Esophagus muscularis mucosa (tissue), 4 donors: ENCODE measurements at regions not wholly inside any gene's neighbourhood (a gene's known extent, or its start where the extent isn't known, plus 50 kb on each side); places are given as distances from the start of the nearest gene placed in this dataset.

Source experiments
- CTCF ChIP-seq, 3 experiments: fragments of 200-600 bp in 2 of 3; fragments of 450-650 bp in 1 of 3; sonication (generic) in 2 of 3; IDR thresholded peaks; one replicate each; pipeline ENCODE4 v1.5.1; 2017 to 2019; ENCODE audit warnings: antibody characterized with exemption in 3 of 3, mild to moderate bottlenecking in 2 of 3, moderate library complexity in 1 of 3
- EP300 ChIP-seq: sonication (generic); formaldehyde crosslinking; IDR thresholded peaks from one replicate; pipeline ENCODE4 v1.6.1; 2017; ENCODE audit warnings: antibody characterized with exemption
- POLR2A ChIP-seq: fragments of 450-650 bp; IDR thresholded peaks from one replicate; pipeline ENCODE4 v1.6.1; 2017; ENCODE audit warnings: antibody characterized with exemption, moderate library complexity, mild to moderate bottlenecking, low read depth
- POLR2AphosphoS5 ChIP-seq, 2 donors: sonication (generic); formaldehyde crosslinking; IDR thresholded peaks; one replicate each; pipeline ENCODE4 v1.6.1; 2017; ENCODE audit warnings: antibody characterized with exemption in 2 of 2

- TF ChIP-seq CTCF (IDR thresholded peaks at IDR 0.05) (no peak), POLR2AphosphoS5 (IDR thresholded peaks at IDR 0.05) (no peak), POLR2A (no peak), EP300 (no peak)
Observed at GRCh38 chr2:208819190-208819589, 412.6 kb downstream of the PTH2R start.
